ENCODE measurements at regions not wholly inside any gene's neighbourhood (a gene's known extent, or its start where the extent isn't known, plus 50 kb on each side); places are given as distances from the start of the nearest gene placed in this dataset.

DNA sequence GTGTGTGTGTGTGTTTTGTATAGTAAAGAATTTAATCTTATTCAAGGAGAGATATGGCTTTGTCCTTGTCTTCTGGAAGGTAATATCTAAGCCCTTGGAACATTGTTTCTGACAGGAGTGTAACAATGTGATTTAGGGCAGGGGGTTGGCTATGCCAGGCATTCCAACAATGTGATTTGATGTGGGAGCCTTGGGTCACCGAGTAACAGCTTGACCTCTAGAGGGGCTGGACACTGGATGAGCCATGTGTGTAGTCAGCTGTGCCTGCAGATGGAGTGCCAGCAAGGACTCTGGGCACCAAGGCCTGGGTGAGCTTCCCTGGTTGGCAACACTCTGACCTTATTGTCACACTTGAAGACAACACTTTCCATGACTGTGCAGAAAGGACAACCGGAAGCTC is 336.1 kb upstream of the ZP4 start (continued):
- TF ChIP-seq, protein P1, sequence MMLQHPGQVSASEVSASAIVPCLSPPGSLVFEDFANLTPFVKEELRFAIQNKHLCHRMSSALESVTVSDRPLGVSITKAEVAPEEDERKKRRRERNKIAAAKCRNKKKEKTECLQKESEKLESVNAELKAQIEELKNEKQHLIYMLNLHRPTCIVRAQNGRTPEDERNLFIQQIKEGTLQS (IDR thresholded peaks at IDR 0.05), result no peak
- TF ChIP-seq YY1 (IDR thresholded peaks at IDR 0.05) (no peak), TAF1 (conservative IDR thresholded peaks at IDR 0.05) (no peak), RAD21 (IDR thresholded peaks at IDR 0.05) (no peak)

DNA sequence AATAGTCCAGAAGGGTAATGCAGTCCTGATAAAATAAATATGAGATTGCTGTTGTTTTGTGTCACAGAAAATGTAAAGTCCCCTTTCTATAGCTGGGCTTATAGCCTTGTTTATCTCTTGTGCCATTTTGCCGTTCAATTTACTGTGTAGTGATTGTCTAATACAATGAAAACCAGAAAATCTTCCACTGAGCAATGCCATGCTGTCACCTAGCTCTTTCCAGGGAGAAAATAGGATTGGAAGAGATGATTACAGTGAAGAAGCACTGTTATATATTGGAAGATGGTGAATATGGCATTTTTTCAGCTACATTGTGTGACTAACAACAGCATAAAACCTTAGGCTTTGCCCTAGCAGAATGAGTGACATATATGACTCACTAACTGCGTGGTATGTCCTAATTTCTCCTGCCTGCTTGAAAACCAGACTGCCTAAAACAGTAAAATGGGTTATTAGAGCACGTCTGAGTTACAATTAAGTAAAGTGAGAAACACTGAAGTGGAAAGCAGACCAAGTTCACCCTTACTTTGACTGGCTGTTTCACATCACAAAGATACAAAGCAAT is 332.4 kb upstream of the ZP4 start:
- Histone ChIP-seq H3K9ac (ENCODE audit: low read depth in 1 of 2, low read length in 2 of 2) (no peak overlapping the region), H3K9me3 (ENCODE audit: control insufficient read depth in 4 of 4, low read length in 3 of 4) (no peaks in the 10 kb centered on the region), H3K4me1 (ENCODE audit: control insufficient read depth in 4 of 4, insufficient read depth in 4 of 4, low read length in 3 of 4) (no peaks in the 10 kb centered on the region), H3K27ac (ENCODE audit: low read depth in 1 of 2, low read length in 2 of 2) (no peak overlapping the region), H3K27me3 (ENCODE audit: control insufficient read depth in 4 of 4, insufficient read depth in 4 of 4, low read length in 3 of 4) (no peaks in the 10 kb centered on the region), H3K4me3 (ENCODE audit: low read depth in 1 of 3, low read length in 3 of 3) (no peak overlapping the region), H3K36me3 (ENCODE audit: control insufficient read depth in 4 of 4, insufficient read depth in 3 of 4, low read depth in 1 of 4, low read length in 3 of 4) (no peaks in the 10 kb centered on the region)
- 78% methylated on average over 3 of the region's 3 CpGs for WGBS
- no peak for TF ChIP-seq SP1 (IDR thresholded peaks at IDR 0.05)
- no peak for TF ChIP-seq EGR1 (IDR thresholded peaks at IDR 0.05; ENCODE audit: low read depth in 2 of 2)
- no peak for TF ChIP-seq FOXA2 (IDR thresholded peaks at IDR 0.05)
- no peak for DNase-seq (ENCODE audit: low spot score)

GRCh38 chr1:238221738-238222137 is 331.0 kb upstream of the ZP4 start:
- H3K27me3 ChIP-seq (ENCODE audit: control insufficient read depth in 4 of 4, insufficient read depth in 4 of 4, low read length in 3 of 4), result no peaks in the 10 kb centered on the region
- H3K4me3 ChIP-seq (ENCODE audit: low read depth in 1 of 3, low read length in 3 of 3), result no peak overlapping the region
- DNase-seq (ENCODE audit: low spot score), result no peak
- no peaks in the 10 kb centered on the region for H3K9me3 ChIP-seq (ENCODE audit: control insufficient read depth in 4 of 4, low read length in 3 of 4)
- no peaks in the 10 kb centered on the region for H3K4me1 ChIP-seq (ENCODE audit: control insufficient read depth in 4 of 4, insufficient read depth in 4 of 4, low read length in 3 of 4)
- H3K9ac ChIP-seq (ENCODE audit: low read depth in 1 of 2, low read length in 2 of 2), result no peak overlapping the region
- 84% methylated on average over 4 of the region's 4 CpGs for WGBS
- no peak overlapping the region for H3K27ac ChIP-seq (ENCODE audit: low read depth in 1 of 2, low read length in 2 of 2)
- TF ChIP-seq FOXA2 (IDR thresholded peaks at IDR 0.05) (no peak), FOXA1 (IDR thresholded peaks at IDR 0.05) (no peak), HNF4A (conservative IDR thresholded peaks at IDR 0.05) (no peak), REST (IDR thresholded peaks at IDR 0.05) (no peak), EGR1 (IDR thresholded peaks at IDR 0.05; ENCODE audit: low read depth in 2 of 2) (no peak), YY1 (IDR thresholded peaks at IDR 0.05) (no peak), RAD21 (IDR thresholded peaks at IDR 0.05) (no peak), HNF4G (IDR thresholded peaks at IDR 0.05) (no peak), RXRA (IDR thresholded peaks at IDR 0.05) (no peak), SP1 (IDR thresholded peaks at IDR 0.05) (no peak), NR2F2 (IDR thresholded peaks at IDR 0.05) (no peak), JUND (IDR thresholded peaks at IDR 0.05) (no peak)
- TF ChIP-seq, protein P2, sequence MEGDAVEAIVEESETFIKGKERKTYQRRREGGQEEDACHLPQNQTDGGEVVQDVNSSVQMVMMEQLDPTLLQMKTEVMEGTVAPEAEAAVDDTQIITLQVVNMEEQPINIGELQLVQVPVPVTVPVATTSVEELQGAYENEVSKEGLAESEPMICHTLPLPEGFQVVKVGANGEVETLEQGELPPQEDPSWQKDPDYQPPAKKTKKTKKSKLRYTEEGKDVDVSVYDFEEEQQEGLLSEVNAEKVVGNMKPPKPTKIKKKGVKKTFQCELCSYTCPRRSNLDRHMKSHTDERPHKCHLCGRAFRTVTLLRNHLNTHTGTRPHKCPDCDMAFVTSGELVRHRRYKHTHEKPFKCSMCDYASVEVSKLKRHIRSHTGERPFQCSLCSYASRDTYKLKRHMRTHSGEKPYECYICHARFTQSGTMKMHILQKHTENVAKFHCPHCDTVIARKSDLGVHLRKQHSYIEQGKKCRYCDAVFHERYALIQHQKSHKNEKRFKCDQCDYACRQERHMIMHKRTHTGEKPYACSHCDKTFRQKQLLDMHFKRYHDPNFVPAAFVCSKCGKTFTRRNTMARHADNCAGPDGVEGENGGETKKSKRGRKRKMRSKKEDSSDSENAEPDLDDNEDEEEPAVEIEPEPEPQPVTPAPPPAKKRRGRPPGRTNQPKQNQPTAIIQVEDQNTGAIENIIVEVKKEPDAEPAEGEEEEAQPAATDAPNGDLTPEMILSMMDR (IDR thresholded peaks at IDR 0.05; ENCODE audit: low read depth, low read length, missing input control), result no peak
- TF ChIP-seq, protein P3, sequence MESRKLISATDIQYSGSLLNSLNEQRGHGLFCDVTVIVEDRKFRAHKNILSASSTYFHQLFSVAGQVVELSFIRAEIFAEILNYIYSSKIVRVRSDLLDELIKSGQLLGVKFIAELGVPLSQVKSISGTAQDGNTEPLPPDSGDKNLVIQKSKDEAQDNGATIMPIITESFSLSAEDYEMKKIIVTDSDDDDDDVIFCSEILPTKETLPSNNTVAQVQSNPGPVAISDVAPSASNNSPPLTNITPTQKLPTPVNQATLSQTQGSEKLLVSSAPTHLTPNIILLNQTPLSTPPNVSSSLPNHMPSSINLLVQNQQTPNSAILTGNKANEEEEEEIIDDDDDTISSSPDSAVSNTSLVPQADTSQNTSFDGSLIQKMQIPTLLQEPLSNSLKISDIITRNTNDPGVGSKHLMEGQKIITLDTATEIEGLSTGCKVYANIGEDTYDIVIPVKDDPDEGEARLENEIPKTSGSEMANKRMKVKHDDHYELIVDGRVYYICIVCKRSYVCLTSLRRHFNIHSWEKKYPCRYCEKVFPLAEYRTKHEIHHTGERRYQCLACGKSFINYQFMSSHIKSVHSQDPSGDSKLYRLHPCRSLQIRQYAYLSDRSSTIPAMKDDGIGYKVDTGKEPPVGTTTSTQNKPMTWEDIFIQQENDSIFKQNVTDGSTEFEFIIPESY (IDR thresholded peaks at IDR 0.05), result no peak
- TF ChIP-seq, protein P1 (IDR thresholded peaks at IDR 0.05), result no peak
- TF ChIP-seq, protein P4, sequence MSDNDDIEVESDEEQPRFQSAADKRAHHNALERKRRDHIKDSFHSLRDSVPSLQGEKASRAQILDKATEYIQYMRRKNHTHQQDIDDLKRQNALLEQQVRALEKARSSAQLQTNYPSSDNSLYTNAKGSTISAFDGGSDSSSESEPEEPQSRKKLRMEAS (IDR thresholded peaks at IDR 0.05), result no peak
- no peaks in the 10 kb centered on the region for H3K36me3 ChIP-seq (ENCODE audit: control insufficient read depth in 4 of 4, insufficient read depth in 3 of 4, low read depth in 1 of 4, low read length in 3 of 4)
